Esophagus muscularis mucosa (tissue), 3 donors: ENCODE measurements at regions not wholly inside any gene's neighbourhood (a gene's known extent, or its start where the extent isn't known, plus 50 kb on each side); places are given as distances from the start of the nearest gene placed in this dataset.

ENCODE experiments used
- POLR2A ChIP-seq: fragments of 450-650 bp; IDR thresholded peaks from one replicate; pipeline ENCODE4 v1.6.1; 2017; ENCODE audit warnings: antibody characterized with exemption, moderate library complexity, mild to moderate bottlenecking, low read depth
- POLR2AphosphoS5 ChIP-seq, 2 donors: sonication (generic); formaldehyde crosslinking; IDR thresholded peaks; one replicate each; pipeline ENCODE4 v1.6.1; 2017; ENCODE audit warnings: antibody characterized with exemption in 2 of 2
- TF ChIP-seq, protein P1 (sequence below), 3 experiments: fragments of 200-600 bp in 2 of 3; fragments of 450-650 bp in 1 of 3; sonication (generic) in 2 of 3; IDR thresholded peaks; one replicate each; pipeline ENCODE4 v1.5.1; 2017 to 2019; ENCODE audit warnings: antibody characterized with exemption in 3 of 3, mild to moderate bottlenecking in 2 of 3, moderate library complexity in 1 of 3

DNA sequence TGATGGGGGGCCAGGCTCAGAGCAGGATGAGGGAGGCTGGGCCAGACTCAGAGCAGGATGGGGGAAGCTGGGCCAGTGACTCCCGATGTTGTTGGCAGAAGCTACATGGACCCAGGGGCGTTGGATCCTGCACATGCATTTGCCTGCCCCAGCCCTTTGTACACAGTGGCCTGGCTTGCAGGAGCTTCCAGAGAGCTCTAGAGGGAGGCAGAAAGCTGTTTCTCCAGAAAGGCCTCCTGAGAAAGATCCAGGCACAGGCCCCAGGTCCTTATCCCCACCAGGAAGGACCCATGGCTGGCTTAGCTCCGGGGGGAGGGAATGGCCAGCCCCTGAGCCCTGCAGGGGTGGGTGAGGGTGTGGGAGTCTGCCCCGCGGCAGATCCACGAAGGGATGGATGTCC is 106.6 kb upstream of the ACTRT2 start:
- TF ChIP-seq POLR2A (no peak), POLR2AphosphoS5 (IDR thresholded peaks at IDR 0.05) (no peak)
- TF ChIP-seq, protein P1, sequence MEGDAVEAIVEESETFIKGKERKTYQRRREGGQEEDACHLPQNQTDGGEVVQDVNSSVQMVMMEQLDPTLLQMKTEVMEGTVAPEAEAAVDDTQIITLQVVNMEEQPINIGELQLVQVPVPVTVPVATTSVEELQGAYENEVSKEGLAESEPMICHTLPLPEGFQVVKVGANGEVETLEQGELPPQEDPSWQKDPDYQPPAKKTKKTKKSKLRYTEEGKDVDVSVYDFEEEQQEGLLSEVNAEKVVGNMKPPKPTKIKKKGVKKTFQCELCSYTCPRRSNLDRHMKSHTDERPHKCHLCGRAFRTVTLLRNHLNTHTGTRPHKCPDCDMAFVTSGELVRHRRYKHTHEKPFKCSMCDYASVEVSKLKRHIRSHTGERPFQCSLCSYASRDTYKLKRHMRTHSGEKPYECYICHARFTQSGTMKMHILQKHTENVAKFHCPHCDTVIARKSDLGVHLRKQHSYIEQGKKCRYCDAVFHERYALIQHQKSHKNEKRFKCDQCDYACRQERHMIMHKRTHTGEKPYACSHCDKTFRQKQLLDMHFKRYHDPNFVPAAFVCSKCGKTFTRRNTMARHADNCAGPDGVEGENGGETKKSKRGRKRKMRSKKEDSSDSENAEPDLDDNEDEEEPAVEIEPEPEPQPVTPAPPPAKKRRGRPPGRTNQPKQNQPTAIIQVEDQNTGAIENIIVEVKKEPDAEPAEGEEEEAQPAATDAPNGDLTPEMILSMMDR (IDR thresholded peaks at IDR 0.05) = no peak
